Osteoblast (primary cell): ENCODE measurements at regions not wholly inside any gene's neighbourhood (a gene's known extent, or its start where the extent isn't known, plus 50 kb on each side); places are given as distances from the start of the nearest gene placed in this dataset.

Experiments used
- DNase-seq: peaks from one replicate; pipeline ENCODE4 v3.0.0; 2011; ENCODE audit warnings: low spot score, mixed read lengths; ENCODE audit not compliant: insufficient read length; ENCODE audit errors: missing footprints
- H2AFZ ChIP-seq: 2 replicates; pipeline ENCODE4 v1.6.0; 2011; ENCODE audit warnings: mild to moderate bottlenecking, low read length
- H3K27ac ChIP-seq: 2 replicates; pipeline ENCODE4 v1.5.1; 2011; ENCODE audit warnings: mild to moderate bottlenecking, low read depth, low read length, moderate library complexity
- H3K27me3 ChIP-seq: 2 replicates; pipeline ENCODE4 v1.6.0; 2012; ENCODE audit warnings: mild to moderate bottlenecking, control low read depth, inconsistent platforms, low read length, moderate library complexity; ENCODE audit not compliant: insufficient read depth
- H3K36me3 ChIP-seq: 2 replicates; pipeline ENCODE4 v1.5.1; 2011; ENCODE audit warnings: mild to moderate bottlenecking, low read length, control low read depth, moderate library complexity; ENCODE audit not compliant: insufficient read depth
- H3K4me1 ChIP-seq: 2 replicates; pipeline ENCODE4 v1.5.1; 2011; ENCODE audit warnings: mild to moderate bottlenecking, low read length, control low read depth, moderate library complexity; ENCODE audit not compliant: insufficient read depth
- H3K4me2 ChIP-seq: 2 replicates; pipeline ENCODE4 v1.6.0; 2011; ENCODE audit warnings: mild to moderate bottlenecking, low read length; ENCODE audit not compliant: insufficient read depth
- H3K4me3 ChIP-seq: fragments of 200-600 bp; sonication (generic); 3 replicates; pipeline ENCODE4 v1.5.1; 2012; ENCODE audit warnings: mild to moderate bottlenecking, low read length, inconsistent platforms; ENCODE audit not compliant: insufficient read depth
- H3K79me2 ChIP-seq: 2 replicates; pipeline ENCODE4 v1.6.0; 2012; ENCODE audit warnings: mild to moderate bottlenecking, low read length, control low read depth, inconsistent platforms; ENCODE audit not compliant: insufficient read depth
- H3K9me3 ChIP-seq: 2 replicates; pipeline ENCODE4 v1.5.1; 2011; ENCODE audit warnings: low read depth, low read length, control low read depth
- H4K20me1 ChIP-seq: 2 replicates; pipeline ENCODE4 v1.6.0; 2012; ENCODE audit warnings: mild to moderate bottlenecking, low read length, control low read depth; ENCODE audit not compliant: insufficient read depth
- TF ChIP-seq, protein P1 (sequence below): IDR thresholded peaks from 2 replicates; pipeline ENCODE4 v1.5.1; 2011; ENCODE audit warnings: mild to moderate bottlenecking, low read depth, low read length, moderate library complexity; ENCODE audit errors: extremely low read depth

DNA sequence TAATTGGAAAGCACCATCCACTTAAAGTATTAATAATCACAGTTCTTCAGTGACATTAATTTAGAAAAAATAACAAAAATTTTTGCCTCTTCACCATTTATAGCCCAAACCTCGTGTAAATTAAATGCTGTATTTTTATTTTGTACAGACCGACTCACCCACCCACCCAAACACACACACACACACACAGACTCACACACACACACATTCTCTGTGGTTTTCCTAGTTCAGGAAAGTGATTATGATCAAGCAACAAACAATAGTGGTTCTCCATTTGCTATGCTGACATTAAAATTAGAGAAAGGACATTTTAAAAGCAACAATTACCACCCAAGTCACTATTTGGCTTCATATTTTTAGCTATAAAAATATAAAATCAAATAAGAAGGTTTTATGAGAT lies 112.5 kb upstream of the FLRT2 start:
- Histone ChIP-seq H4K20me1 (no peaks in the 10 kb centered on the region), H3K79me2 (no peaks in the 10 kb centered on the region), H3K27ac (no peak overlapping the region), H3K36me3 (no peaks in the 10 kb centered on the region), H2AFZ (no peak overlapping the region), H3K27me3 (no peaks in the 10 kb centered on the region), H3K4me2 (no peak overlapping the region), H3K4me3 (no peak overlapping the region), H3K4me1 (peaks cover 32% of the 10 kb centered on the region), H3K9me3 (no peaks in the 10 kb centered on the region)
- TF ChIP-seq, protein P1, sequence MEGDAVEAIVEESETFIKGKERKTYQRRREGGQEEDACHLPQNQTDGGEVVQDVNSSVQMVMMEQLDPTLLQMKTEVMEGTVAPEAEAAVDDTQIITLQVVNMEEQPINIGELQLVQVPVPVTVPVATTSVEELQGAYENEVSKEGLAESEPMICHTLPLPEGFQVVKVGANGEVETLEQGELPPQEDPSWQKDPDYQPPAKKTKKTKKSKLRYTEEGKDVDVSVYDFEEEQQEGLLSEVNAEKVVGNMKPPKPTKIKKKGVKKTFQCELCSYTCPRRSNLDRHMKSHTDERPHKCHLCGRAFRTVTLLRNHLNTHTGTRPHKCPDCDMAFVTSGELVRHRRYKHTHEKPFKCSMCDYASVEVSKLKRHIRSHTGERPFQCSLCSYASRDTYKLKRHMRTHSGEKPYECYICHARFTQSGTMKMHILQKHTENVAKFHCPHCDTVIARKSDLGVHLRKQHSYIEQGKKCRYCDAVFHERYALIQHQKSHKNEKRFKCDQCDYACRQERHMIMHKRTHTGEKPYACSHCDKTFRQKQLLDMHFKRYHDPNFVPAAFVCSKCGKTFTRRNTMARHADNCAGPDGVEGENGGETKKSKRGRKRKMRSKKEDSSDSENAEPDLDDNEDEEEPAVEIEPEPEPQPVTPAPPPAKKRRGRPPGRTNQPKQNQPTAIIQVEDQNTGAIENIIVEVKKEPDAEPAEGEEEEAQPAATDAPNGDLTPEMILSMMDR = no peak
- DNase-seq = no peak

DNA sequence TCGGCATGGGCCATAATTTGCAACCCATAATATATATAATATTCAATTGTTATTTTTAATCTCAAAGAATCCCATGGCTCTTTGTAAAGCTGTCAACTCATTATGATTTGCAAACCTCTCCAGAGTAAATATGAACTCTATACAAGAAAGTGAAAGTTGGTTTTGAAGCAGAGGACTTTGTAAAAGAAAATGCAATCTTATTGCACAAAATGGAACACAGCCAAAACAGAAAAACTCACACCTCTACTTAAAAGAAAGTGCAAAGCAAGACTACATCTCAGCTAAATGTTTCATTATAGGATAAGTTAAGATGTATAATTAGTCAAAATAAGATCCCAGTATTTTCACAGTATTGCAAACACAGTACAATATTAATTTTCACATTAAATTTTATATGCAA lies 111.2 kb upstream of the FLRT2 start:
- TF ChIP-seq, protein P1 = no peak
- Histone ChIP-seq H3K4me1 (peaks cover 32% of the 10 kb centered on the region), H3K79me2 (no peaks in the 10 kb centered on the region), H4K20me1 (no peaks in the 10 kb centered on the region), H3K4me2 (no peak overlapping the region), H3K4me3 (no peak overlapping the region), H3K36me3 (no peaks in the 10 kb centered on the region), H3K9me3 (no peaks in the 10 kb centered on the region), H2AFZ (no peak overlapping the region), H3K27me3 (no peaks in the 10 kb centered on the region), H3K27ac (no peak overlapping the region)
- no peak for DNase-seq

DNA sequence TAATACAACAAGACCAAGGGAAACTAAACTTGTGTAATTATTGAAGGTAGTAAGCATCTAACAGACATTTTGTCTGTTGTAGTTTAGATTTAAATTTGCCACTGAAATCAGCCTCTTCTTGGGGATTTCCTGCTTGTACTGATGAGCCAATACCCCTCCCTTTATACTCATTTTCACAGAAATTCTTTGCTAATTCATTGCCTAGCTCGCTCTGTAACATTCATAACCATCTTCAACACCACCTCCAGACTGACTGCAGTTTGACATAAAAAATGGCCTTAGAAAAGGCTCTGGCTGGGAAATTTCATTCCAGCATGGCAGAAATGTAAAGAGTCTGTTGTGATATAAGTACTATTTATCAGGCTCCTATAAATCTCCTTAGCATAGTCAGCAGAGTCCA lies 109.7 kb upstream of the FLRT2 start:
- H3K27ac ChIP-seq = no peak overlapping the region
- no peak overlapping the region for H2AFZ ChIP-seq
- H3K27me3 ChIP-seq = no peaks in the 10 kb centered on the region
- no peak overlapping the region for H3K4me2 ChIP-seq
- no peak for DNase-seq
- H3K4me1 ChIP-seq = peaks cover 26% of the 10 kb centered on the region
- H3K9me3 ChIP-seq = no peaks in the 10 kb centered on the region
- H4K20me1 ChIP-seq = no peaks in the 10 kb centered on the region
- TF ChIP-seq, protein P1 = no peak
- H3K36me3 ChIP-seq = no peaks in the 10 kb centered on the region
- H3K79me2 ChIP-seq = no peaks in the 10 kb centered on the region
- H3K4me3 ChIP-seq = no peak overlapping the region

DNA sequence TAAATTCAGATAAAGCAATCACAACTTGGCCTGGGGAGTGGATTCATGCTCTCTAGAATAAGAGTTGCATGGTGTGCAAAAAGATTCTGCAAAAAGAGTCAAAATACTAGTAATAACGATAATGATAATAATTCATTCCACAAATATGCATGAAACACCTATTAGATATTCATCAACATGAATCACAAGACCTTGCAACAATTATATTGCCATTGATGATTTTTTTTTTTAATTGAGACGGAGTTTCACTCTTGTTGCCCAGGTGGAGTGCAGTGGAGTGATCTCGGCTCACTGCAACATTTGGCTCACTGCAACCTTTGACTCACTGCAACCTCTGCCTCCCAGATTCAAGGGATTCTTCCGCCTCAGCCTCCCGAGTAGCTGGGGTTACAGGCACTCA lies 109.2 kb upstream of the FLRT2 start:
- no peaks in the 10 kb centered on the region for H3K36me3 ChIP-seq
- TF ChIP-seq, protein P1 = no peak

More for the DNA sequence above, 109.2 kb upstream of the FLRT2 start:
- no peaks in the 10 kb centered on the region for H4K20me1 ChIP-seq
- H3K27ac ChIP-seq = no peak overlapping the region
- no peaks in the 10 kb centered on the region for H3K27me3 ChIP-seq
- DNase-seq = no peak
- no peak overlapping the region for H3K4me3 ChIP-seq
- H3K4me1 ChIP-seq = peaks cover 23% of the 10 kb centered on the region
- no peak overlapping the region for H2AFZ ChIP-seq
- H3K79me2 ChIP-seq = no peaks in the 10 kb centered on the region
- H3K4me2 ChIP-seq = no peak overlapping the region
- no peaks in the 10 kb centered on the region for H3K9me3 ChIP-seq
